Lower lobe of right lung (tissue), 2 donors: ENCODE measurements at regions not wholly inside any gene's neighbourhood (a gene's known extent, or its start where the extent isn't known, plus 50 kb on each side); places are given as distances from the start of the nearest gene placed in this dataset.

Source experiments
- ATAC-seq, 2 donors: fragments of 200-7000 bp; cut with Tn5 transposase; one replicate each; pipeline ENCODE4 v1.9.1; 2020 to 2022; ENCODE audit warnings: mild to moderate bottlenecking in 2 of 2, moderate library complexity in 2 of 2
- DNase-seq: peaks from one replicate; pipeline ENCODE4 v3.0.0-alpha.2; 2020
- H3K27ac ChIP-seq: fragments of 200-600 bp; one replicate; pipeline ENCODE4 v1.8.0; 2022
- H3K27me3 ChIP-seq: fragments of 200-600 bp; one replicate; pipeline ENCODE4 v1.8.0; 2022; ENCODE audit warnings: low read depth
- H3K36me3 ChIP-seq: fragments of 200-600 bp; one replicate; pipeline ENCODE4 v1.8.0; 2022; ENCODE audit warnings: mild to moderate bottlenecking
- H3K4me1 ChIP-seq: fragments of 200-600 bp; one replicate; pipeline ENCODE4 v1.8.0; 2022
- H3K4me3 ChIP-seq: fragments of 200-600 bp; one replicate; pipeline ENCODE4 v1.8.0; 2022; ENCODE audit warnings: mild to moderate bottlenecking
- H3K9me3 ChIP-seq: fragments of 200-600 bp; one replicate; pipeline ENCODE4 v1.8.0; 2022
- CTCF ChIP-seq: fragments of 200-600 bp; IDR thresholded peaks from one replicate; pipeline ENCODE4 v1.8.0; 2022; ENCODE audit warnings: antibody characterized with exemption, mild to moderate bottlenecking
- intact Hi-C: fragments of 100-400 bp; cut with DNase I; formaldehyde crosslinking; loops from one replicate; pipeline ENCODE4 v1.11.0; 2022
- donor health status: DM: no; HTN: yes; CAD: no; lungs with severe emphysema.

GRCh38 chr4:120144634-120145033 lies 78.0 kb upstream of the MAD2L1 start:
- no peak for DNase-seq
- Histone ChIP-seq H3K4me3 (no peak overlapping the region), H3K9me3 (no peaks in the 10 kb centered on the region), H3K27me3 (no peaks in the 10 kb centered on the region), H3K4me1 (no peaks in the 10 kb centered on the region), H3K36me3 (no peaks in the 10 kb centered on the region), H3K27ac (no peak overlapping the region)
- TF ChIP-seq CTCF, result no peak
- intact Hi-C loops, result no loop called here
- ATAC-seq, result no peak

- no peak overlapping the region for H3K27ac ChIP-seq
- H3K9me3 ChIP-seq, result no peaks in the 10 kb centered on the region
- H3K36me3 ChIP-seq, result no peaks in the 10 kb centered on the region
- TF ChIP-seq CTCF, result no peak
- ATAC-seq (no peak), DNase-seq (no peak)
- intact Hi-C loops, result no loop called here
- no peaks in the 10 kb centered on the region for H3K27me3 ChIP-seq
- no peaks in the 10 kb centered on the region for H3K4me1 ChIP-seq
- H3K4me3 ChIP-seq, result no peak overlapping the region
Measured at GRCh38 chr4:120144041-120144440, 77.4 kb upstream of the MAD2L1 start.

DNA sequence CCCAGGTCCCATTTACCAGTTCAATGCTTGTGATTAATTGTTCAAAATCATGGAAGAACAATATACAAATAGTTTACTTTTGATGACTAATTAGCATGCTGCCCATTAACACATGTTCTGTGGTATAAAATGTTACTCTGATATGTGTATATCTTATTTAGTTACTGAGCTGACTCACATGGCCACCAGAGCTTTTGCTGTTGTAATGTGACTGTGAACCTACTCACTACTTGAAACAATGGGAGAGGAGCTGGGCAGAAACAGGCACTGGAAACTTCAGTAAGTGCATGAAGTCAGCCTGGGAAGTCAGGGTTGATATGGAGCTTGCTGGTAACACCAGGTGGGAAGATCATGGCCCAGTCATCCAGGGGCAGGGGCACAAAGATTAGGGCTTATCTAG lies 72.7 kb upstream of the MAD2L1 start:
- no peak for TF ChIP-seq CTCF
- intact Hi-C loops, result no loop called here
- Histone ChIP-seq H3K27me3 (no peaks in the 10 kb centered on the region), H3K4me3 (no peak overlapping the region), H3K9me3 (no peaks in the 10 kb centered on the region), H3K27ac (no peak overlapping the region), H3K36me3 (no peaks in the 10 kb centered on the region), H3K4me1 (no peaks in the 10 kb centered on the region)
- ATAC-seq (no peak), DNase-seq (no peak)

DNA sequence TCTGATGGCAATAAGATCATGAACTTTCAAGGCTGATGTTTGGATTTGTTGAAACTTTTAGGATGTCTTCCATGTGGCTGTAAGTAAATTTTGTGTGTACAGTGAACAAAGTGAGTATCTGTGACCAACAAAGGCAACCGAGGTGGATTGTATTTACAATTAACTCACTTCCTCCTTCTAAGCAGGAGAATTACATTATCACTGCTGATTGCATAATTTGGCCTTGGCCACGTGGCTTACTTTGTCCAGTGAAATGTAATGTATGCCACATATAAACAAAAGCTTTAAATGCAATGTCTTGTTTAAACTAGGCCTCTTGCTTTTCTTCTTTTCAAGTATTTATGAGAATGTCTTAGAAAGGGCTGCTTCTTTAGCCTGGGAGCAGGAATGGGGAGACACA lies 66.3 kb upstream of the MAD2L1 start:
- ATAC-seq (no peak), DNase-seq (no peak)
- TF ChIP-seq CTCF, result no peak

GRCh38 chr4:120130786-120131185 lies 64.1 kb upstream of the MAD2L1 start:
- Histone ChIP-seq H3K4me1 (no peaks in the 10 kb centered on the region), H3K9me3 (no peaks in the 10 kb centered on the region), H3K36me3 (no peaks in the 10 kb centered on the region), H3K27ac (no peak overlapping the region), H3K4me3 (no peak overlapping the region), H3K27me3 (no peaks in the 10 kb centered on the region)
- intact Hi-C loops, result no loop called here
- no peak for TF ChIP-seq CTCF
- DNase-seq (no peak), ATAC-seq (no peak)

More for the DNA sequence above, 66.3 kb upstream of the MAD2L1 start:
- H3K4me3 ChIP-seq, result no peak overlapping the region
- H3K36me3 ChIP-seq, result no peaks in the 10 kb centered on the region
- H3K4me1 ChIP-seq, result no peaks in the 10 kb centered on the region
- no peaks in the 10 kb centered on the region for H3K9me3 ChIP-seq
- no peak overlapping the region for H3K27ac ChIP-seq
- intact Hi-C loops, result no loop called here
- no peaks in the 10 kb centered on the region for H3K27me3 ChIP-seq
